SH-SY5Y (cell line): ENCODE measurements at regions not wholly inside any gene's neighbourhood (a gene's known extent, or its start where the extent isn't known, plus 50 kb on each side); places are given as distances from the start of the nearest gene placed in this dataset.

Experiments used
- GATA2 ChIP-seq: IDR thresholded peaks from 2 replicates; pipeline ENCODE4 v1.6.1; 2011; ENCODE audit warnings: mild to moderate bottlenecking, low read depth, low read length
- GATA3 ChIP-seq: IDR thresholded peaks from 2 replicates; pipeline ENCODE4 v1.6.1; 2011; ENCODE audit warnings: low read depth, mild to moderate bottlenecking, low read length, moderate library complexity

DNA sequence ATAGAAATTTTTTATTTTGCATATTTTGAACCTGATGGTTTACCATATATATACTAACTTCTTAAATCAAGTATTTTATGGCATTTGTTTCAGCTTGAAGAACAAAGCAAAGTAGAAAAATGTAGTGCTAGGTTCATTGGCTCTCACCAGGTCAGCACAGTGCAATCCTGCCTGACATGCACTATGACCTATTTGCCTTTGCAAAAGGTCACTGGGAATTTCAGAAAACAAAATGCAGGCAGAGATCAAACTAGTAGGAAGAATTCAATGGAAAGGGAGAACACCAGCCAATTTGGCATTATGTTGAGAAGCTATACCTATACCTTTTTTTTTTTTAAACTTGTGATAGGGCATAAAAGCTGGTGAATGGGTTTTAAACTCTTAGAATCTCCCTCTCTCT lies 329.8 kb upstream of the SGO1 start:
- TF ChIP-seq GATA2 = no peak
- no peak for TF ChIP-seq GATA3
